GM18502 (cell line): ENCODE measurements at regions not wholly inside any gene's neighbourhood (a gene's known extent, or its start where the extent isn't known, plus 50 kb on each side); places are given as distances from the start of the nearest gene placed in this dataset.

Experiments used
- ATAC-seq: cut with Tn5 transposase; IDR thresholded peaks from one replicate; pipeline ENCODE4 v1.9.1; 2021; ENCODE audit warnings: mild to moderate bottlenecking; ENCODE audit not compliant: unreplicated experiment, poor library complexity

DNA sequence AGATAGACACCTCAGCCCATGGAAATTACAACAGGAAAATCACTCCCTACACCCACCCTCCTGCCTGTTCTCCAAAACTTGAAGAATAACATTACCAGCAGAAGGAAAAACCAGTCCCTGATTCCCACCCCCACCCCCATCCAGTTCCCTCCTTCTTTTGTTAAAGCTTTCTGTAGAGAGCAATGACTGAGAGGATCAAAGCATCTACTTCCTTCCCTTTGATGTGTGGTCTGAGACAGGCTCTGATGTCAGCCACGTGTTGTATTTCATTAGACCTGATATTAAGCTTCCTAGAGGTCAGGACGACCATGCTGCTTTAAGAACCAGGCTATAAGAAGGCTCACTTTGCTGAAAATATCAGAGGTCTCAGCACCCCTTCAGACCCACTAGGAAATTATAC, 73.9 kb upstream of the HAO2 start:
- ATAC-seq: no peak

DNA sequence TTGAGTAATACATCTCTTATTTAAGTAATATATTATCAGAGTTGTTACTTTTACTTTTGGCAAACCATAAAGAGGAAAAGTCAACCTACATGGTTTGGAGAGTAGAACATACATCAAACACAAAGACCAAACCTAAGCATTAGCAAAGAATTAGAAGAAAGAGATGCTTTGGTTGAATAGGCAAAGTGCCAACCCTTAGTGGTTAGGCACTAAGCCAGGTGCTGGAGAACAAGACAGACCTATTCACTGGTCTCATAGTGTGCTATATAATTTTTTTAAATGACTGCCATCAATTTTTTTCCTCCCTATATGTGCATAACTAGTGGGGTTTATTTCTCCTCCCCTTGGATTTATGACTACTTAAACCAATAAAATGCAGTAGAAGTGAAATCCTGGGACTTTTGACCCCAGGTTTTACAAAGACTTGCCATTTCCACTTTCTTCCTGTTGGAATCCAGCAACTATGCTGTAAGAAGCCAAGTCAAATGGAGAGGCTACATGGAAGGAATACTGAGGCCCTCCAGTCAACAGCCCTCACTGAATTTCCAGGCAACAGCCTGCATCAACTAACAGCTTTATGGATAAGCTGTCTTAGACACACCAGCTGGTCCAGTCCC, 69.8 kb upstream of the HAO2 start:
- ATAC-seq: no peak

- no peak for ATAC-seq
Measured at GRCh38 chr1:119302011-119302410, 66.6 kb upstream of the HAO2 start.

DNA sequence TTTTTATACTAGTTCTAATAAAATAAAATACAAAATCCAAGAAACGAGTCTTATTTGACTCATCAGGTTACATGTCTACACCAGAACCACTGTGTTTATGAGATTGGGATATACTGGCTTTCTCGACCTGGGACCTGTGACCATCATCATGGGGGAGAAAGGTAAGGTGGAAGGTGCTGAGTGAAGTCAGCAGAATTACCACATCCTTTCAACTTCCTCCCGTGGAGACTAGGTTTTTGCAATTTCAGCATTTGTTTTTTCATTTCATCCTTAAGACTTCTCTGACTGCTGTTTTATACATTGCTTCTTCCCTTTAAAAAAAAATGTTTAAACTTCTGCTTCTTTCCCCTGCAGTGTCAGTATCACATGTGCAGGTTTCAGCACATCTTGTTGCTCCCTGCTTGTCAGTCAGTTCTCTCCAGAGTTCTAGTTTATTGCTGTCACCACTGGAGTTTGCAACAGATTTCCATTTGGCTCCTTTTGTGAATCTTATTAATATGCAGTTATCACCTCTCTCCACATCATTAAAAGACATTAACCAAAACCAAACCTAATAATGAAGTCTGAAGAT, 60.4 kb upstream of the HAO2 start:
- no peak for ATAC-seq

- ATAC-seq: no peak
Measured at GRCh38 chr1:119308806-119309205, 59.8 kb upstream of the HAO2 start.

- ATAC-seq: no peak
Measured at GRCh38 chr1:119310301-119310700, 58.3 kb upstream of the HAO2 start.

DNA sequence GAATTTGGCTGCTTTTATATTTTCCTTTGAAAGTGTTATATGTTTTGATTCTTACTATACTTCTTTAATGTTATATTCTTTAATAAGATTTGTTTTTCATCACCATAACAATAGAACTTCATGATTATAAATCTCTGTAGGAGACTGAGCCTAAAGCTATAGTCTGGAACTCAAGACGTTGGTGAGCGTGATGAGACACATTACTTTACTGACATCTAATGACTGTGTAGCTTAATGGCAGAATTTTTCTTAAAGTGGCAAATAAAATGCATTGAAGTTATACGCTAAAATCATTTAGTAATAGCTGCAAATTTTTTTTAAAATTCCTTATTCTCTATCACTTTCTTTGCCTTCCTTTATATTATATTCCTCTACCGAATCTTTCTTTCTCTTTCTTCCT, 56.1 kb upstream of the HAO2 start:
- ATAC-seq: no peak

DNA sequence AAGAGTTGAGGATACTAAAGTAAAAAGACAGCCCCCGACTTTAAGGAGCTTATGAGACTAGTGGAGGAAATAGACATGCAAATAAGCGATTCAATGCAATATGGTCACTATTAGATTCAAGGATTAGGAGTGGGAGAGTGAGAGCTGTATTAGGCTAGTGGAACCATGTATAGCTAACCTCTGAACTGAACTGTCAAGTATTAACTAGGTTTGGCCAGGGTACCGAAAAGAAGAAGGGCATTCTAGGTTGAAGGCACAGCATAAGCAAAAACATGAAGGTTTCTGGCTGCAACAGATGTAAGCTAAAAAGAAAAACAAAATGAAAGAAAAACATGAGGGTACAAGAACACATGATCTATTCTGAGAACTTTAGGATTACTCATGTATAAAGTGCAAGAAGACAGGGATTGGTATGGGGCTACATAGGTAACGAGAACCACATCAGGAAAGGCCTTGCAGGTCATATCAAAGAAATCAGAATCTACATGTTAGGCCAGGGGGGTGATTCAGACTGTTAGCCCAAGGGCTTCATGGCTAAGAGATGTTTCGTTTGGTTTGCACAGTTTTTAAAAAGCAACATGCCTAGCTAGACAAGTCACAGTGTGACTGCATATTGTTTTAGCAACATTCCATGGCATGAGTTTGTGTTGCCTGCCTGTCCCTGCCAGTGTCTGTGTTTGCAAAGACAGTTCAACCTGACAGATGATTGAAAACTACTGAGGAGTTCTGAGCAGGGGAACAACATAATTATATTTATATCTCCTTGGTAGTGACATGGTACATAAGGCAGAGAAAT, 54.4 kb upstream of the HAO2 start:
- no peak for ATAC-seq

DNA sequence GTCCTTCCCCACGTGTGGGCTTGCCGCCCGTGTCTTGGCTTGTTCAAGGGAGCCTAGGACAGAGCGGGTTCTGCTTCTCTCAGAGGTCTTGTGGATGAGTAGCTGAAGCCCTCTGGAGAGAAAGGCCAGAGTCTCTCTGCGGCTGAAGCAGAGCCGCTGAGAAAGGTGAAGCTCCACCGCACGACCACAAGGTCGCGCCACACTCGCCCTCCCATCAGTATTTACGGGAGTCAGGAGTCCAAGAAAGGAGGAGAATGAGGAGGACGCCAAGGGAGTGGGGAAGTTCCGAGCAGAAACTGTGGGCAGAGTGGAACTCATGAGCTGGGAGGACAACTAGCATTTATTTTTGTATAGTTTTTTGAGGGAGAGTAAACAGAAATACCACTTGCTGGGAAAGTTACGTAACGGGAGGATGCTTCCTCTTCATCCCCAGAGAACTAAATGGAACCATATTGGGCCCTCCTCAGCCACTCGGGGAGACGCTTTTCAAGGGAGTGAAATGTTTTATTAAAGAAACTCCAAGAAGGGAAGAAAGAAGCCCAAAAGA, 51.6 kb upstream of the HAO2 start:
- ATAC-seq: no peak

DNA sequence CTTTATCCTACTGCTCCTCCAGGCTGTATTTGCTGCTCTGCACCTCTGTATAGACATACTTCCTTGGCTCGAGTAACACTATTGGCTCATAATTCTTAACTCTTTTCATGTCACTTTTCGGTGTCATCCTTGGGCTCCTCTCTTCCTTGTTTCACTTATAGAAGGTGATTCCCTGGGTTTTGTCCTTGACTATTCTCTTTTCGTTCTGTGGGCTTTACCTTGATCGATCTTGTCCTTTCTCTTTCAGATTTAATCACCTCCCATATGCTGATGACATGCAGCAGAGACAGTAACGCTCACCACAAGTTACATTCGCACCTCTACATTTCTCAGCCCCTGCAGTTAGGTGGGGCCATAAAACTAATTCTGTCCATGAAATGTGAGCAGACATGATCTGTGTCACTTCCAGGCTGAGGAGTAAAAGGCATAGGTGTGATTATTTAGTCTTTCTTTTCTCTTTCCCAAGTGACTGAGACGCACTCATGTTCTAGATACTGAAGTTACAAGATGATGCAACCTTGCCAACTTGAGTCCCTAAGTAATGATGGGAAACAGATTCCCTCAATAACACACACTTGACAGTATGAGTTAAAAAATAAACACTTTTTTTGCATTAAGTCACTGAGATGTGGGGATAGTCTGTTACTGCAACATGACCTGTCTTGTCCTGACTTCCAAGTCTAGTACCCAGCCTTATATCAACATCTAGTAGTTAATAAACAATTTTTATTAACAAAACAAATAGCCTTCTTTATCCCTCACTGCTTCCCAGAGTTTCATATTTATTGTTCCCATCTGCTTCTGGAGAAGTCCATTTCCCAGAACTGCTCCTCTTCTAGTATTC, 49.9 kb upstream of the HAO2 start:
- peak; percentile 75 for ATAC-seq
